Epithelial cell of esophagus (primary cell): ENCODE measurements at regions not wholly inside any gene's neighbourhood (a gene's known extent, or its start where the extent isn't known, plus 50 kb on each side); places are given as distances from the start of the nearest gene placed in this dataset.

Experiments
- DNase-seq: peaks from one replicate; pipeline ENCODE4 v3.0.0; 2010; ENCODE audit warnings: low read depth
- H3K4me3 ChIP-seq: 2 replicates; pipeline ENCODE4 v1.5.1; 2011; ENCODE audit warnings: mild to moderate bottlenecking, low read length, control low read depth
- TF ChIP-seq, protein P1 (sequence below): IDR thresholded peaks from 2 replicates; pipeline ENCODE4 v1.5.1; 2011; ENCODE audit warnings: low read depth, mild to moderate bottlenecking, low read length, control low read depth, inconsistent platforms; ENCODE audit not compliant: insufficient read depth; ENCODE audit errors: missing control alignments

DNA sequence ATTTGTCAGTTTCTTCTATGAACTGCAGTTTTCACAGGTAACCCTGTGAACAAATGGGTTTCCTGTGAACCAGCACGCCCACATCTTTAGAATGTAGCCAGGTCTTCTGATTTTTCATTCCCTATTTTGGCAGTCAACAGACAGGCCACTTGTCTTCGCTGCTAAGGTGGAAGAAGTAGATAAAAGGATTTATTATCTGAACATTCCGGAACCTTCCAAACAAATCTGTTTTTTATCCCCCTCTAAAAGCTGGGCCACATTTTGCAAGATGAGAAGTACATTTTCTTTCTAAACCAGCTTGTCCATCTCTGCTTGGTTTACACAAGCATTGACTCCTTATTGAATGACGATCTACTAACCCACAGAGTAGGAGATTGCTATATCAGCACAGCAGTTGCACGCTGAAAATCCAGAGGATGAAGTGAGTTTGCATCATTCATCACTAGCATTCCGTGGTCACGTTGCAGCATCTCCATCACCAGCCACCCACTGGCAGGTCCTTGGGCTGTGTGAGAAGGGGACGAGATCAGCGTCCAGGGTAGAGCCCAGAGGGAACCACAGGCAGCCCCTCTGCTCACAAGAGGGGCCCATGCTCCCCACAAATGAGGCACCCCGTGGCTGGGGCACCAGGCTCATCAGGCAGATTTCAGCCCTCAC, 83.5 kb downstream of the TOMM20 start:
- DNase-seq: no peak
- no peak overlapping the region for H3K4me3 ChIP-seq
- TF ChIP-seq, protein P1, sequence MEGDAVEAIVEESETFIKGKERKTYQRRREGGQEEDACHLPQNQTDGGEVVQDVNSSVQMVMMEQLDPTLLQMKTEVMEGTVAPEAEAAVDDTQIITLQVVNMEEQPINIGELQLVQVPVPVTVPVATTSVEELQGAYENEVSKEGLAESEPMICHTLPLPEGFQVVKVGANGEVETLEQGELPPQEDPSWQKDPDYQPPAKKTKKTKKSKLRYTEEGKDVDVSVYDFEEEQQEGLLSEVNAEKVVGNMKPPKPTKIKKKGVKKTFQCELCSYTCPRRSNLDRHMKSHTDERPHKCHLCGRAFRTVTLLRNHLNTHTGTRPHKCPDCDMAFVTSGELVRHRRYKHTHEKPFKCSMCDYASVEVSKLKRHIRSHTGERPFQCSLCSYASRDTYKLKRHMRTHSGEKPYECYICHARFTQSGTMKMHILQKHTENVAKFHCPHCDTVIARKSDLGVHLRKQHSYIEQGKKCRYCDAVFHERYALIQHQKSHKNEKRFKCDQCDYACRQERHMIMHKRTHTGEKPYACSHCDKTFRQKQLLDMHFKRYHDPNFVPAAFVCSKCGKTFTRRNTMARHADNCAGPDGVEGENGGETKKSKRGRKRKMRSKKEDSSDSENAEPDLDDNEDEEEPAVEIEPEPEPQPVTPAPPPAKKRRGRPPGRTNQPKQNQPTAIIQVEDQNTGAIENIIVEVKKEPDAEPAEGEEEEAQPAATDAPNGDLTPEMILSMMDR: no peak

DNA sequence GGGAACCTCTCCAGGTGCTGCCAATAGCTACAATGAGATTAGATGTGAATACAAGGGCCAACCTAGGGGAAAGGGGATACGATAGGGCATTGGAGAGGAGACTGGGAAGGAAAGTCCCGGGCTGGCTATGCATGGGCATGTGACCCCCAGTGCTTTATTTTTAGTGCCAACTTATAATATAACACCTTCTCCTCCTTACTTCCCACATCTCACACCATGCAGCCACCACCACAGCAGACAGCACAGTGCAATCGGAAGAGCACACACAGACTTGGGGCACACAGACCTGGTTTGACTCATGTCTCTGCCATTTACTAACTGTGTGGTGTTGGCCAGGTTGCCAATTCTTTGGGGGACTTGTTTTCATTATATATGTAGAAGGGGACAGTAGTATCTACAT, 85.4 kb downstream of the TOMM20 start:
- no peak for DNase-seq
- TF ChIP-seq, protein P1: no peak
- no peak overlapping the region for H3K4me3 ChIP-seq

DNA sequence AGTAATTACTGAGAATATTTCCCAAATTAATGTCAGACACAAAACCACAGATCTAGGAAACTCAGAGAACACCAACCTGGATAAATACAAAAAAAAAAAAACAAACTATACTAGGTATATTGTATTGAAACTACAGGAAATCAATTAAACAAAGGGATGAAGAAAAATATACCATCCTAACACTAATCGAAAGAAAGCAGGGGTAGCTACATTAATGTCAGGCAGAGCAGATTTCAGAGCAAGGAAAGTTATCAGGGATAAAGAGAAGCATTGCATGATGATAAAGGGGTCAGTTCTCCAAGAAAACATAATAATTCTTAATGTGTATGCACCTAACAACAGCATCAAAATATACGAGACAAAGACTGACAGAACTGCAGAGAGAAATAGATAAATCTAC, 89.9 kb downstream of the TOMM20 start:
- TF ChIP-seq, protein P1: no peak
- DNase-seq: no peak
- no peak overlapping the region for H3K4me3 ChIP-seq

DNA sequence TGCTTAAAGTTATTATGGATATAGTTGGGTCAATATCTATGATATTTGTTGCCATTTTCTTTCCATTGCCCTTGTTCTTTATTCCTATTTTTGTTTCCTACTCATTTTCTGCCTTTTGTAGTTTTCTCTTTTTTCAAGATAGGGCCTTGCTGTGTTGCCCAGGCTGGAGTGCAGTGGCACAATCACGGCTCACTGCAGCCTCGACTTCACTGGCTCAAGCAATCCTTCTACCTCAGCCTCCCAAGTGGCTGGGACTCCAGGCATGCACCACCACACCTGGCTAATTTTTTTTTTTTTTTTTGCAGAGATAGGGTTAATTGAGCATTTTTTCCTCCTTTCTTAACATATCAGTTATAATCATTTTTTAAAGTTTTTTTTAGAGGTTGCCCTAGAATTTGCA, 92.7 kb downstream of the TOMM20 start:
- no peak for DNase-seq
- TF ChIP-seq, protein P1: no peak
- H3K4me3 ChIP-seq: no peak overlapping the region

DNA sequence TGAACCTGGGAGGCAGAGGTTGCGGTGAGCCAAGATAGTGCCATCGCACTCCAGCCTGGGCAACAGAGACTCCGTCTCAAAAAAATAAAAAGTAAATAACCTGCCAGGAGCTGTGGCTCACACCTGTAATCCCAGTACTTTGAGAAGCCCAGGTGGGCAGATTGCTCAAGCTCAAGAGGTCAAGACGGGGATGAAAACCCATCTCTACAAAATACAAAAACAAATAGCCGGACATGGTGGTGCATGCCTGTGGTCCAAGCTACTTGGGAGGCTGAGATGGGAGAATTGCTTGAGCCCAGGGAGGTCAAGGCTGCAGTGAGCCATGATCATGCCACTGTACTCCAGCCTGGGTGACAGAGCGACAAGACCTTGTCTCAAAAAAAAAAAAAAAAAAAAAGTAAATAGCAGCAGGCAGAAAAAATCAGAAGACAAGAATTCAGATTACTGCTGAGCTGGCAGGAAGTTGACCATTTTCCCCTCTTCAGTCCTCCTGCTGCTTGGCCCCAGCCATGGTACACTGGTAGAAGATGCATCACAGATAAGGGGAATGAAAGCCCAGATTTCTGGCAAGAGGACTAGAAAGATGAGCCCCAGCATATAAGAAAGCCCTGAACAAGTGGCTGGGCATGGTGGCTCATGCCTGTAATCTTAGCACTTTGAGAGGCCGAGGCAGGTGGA, 97.6 kb downstream of the TOMM20 start:
- no peak for DNase-seq
- H3K4me3 ChIP-seq: no peak overlapping the region
- TF ChIP-seq, protein P1: no peak

DNA sequence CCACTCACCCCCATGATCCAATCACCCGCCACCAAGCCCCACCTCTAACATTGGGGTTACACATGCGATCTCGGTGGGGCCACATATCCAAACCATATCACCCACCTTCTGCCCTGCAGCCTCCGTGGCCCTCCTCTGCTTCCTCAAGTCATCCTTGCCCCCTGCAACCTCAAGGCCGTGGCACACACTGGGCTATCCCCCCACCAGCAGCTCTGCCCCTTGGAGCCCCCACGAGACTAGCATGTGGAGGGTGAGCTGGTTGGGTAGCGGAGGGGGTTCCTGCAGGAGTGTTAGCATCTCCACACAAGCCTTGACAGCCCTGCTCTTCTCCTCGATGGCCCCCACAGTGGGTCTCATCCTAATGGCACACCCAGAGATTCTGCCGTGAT, 100.8 kb downstream of the TOMM20 start:
- H3K4me3 ChIP-seq: no peak overlapping the region
- TF ChIP-seq, protein P1: no peak
- DNase-seq: no peak
